ENCODE measurements at regions not wholly inside any gene's neighbourhood (a gene's known extent, or its start where the extent isn't known, plus 50 kb on each side); places are given as distances from the start of the nearest gene placed in this dataset.

- in situ Hi-C loops (cut with HindIII; ENCODE audit: low pct_unique_long_range_greater_than_20kb, low sequenced_read_pairs) = no loop called here
- no peak for DNase-seq (ENCODE audit: low read depth in 1 of 2, low spot score in 1 of 2)
- TF ChIP-seq JUND (IDR thresholded peaks at IDR 0.05; ENCODE audit: low read depth) = no peak
Observed at GRCh38 chr7:69012149-69012548, 586.1 kb upstream of the AUTS2 start.

GRCh38 chr7:69017208-69017607, 581.1 kb upstream of the AUTS2 start:
- no peak for DNase-seq (ENCODE audit: low read depth in 1 of 2, low spot score in 1 of 2)
- in situ Hi-C loops (cut with HindIII; ENCODE audit: low pct_unique_long_range_greater_than_20kb, low sequenced_read_pairs) = no loop called here
- TF ChIP-seq JUND (IDR thresholded peaks at IDR 0.05; ENCODE audit: low read depth) = no peak

GRCh38 chr7:69018200-69018599, 580.1 kb upstream of the AUTS2 start:
- DNase-seq (ENCODE audit: low read depth in 1 of 2, low spot score in 1 of 2) = peak in 1 of 2 experiments; percentile 42
- in situ Hi-C loops (cut with HindIII; ENCODE audit: low pct_unique_long_range_greater_than_20kb, low sequenced_read_pairs) = no loop called here
- no peak for TF ChIP-seq JUND (IDR thresholded peaks at IDR 0.05; ENCODE audit: low read depth)

- TF ChIP-seq JUND (IDR thresholded peaks at IDR 0.05; ENCODE audit: low read depth) = no peak
- in situ Hi-C loops (cut with HindIII; ENCODE audit: low pct_unique_long_range_greater_than_20kb, low sequenced_read_pairs) = no loop called here
- DNase-seq (ENCODE audit: low read depth in 1 of 2, low spot score in 1 of 2) = no peak
Observed at GRCh38 chr7:69019437-69019836, 578.8 kb upstream of the AUTS2 start.

GRCh38 chr7:69020536-69020935, 577.7 kb upstream of the AUTS2 start:
- DNase-seq (ENCODE audit: low read depth in 1 of 2, low spot score in 1 of 2) = no peak
- TF ChIP-seq JUND (IDR thresholded peaks at IDR 0.05; ENCODE audit: low read depth) = no peak
- in situ Hi-C loops (cut with HindIII; ENCODE audit: low pct_unique_long_range_greater_than_20kb, low sequenced_read_pairs) = no loop called here

- in situ Hi-C loops (cut with HindIII; ENCODE audit: low pct_unique_long_range_greater_than_20kb, low sequenced_read_pairs) = no loop called here
- no peak for DNase-seq (ENCODE audit: low read depth in 1 of 2, low spot score in 1 of 2)
- TF ChIP-seq JUND (IDR thresholded peaks at IDR 0.05; ENCODE audit: low read depth) = no peak
Observed at GRCh38 chr7:69025249-69025648, 573.0 kb upstream of the AUTS2 start.

- in situ Hi-C loops (cut with HindIII; ENCODE audit: low pct_unique_long_range_greater_than_20kb, low sequenced_read_pairs) = no loop called here
- TF ChIP-seq JUND (IDR thresholded peaks at IDR 0.05; ENCODE audit: low read depth) = no peak
- no peak for DNase-seq (ENCODE audit: low read depth in 1 of 2, low spot score in 1 of 2)
Observed at GRCh38 chr7:69032848-69033247, 565.4 kb upstream of the AUTS2 start.

GRCh38 chr7:69035826-69036225, 562.4 kb upstream of the AUTS2 start:
- DNase-seq (ENCODE audit: low read depth in 1 of 2, low spot score in 1 of 2) = no peak
- in situ Hi-C loops (cut with HindIII; ENCODE audit: low pct_unique_long_range_greater_than_20kb, low sequenced_read_pairs) = no loop called here
- TF ChIP-seq JUND (IDR thresholded peaks at IDR 0.05; ENCODE audit: low read depth) = no peak

- in situ Hi-C loops (cut with HindIII; ENCODE audit: low pct_unique_long_range_greater_than_20kb, low sequenced_read_pairs) = no loop called here
- TF ChIP-seq JUND (IDR thresholded peaks at IDR 0.05; ENCODE audit: low read depth) = no peak
- no peak for DNase-seq (ENCODE audit: low read depth in 1 of 2, low spot score in 1 of 2)
Observed at GRCh38 chr7:69036301-69036700, 562.0 kb upstream of the AUTS2 start.

GRCh38 chr7:69038915-69039314, 559.4 kb upstream of the AUTS2 start:
- TF ChIP-seq JUND (IDR thresholded peaks at IDR 0.05; ENCODE audit: low read depth) = no peak
- no peak for DNase-seq (ENCODE audit: low read depth in 1 of 2, low spot score in 1 of 2)
- in situ Hi-C loops (cut with HindIII; ENCODE audit: low pct_unique_long_range_greater_than_20kb, low sequenced_read_pairs) = no loop called here

- in situ Hi-C loops (cut with HindIII; ENCODE audit: low pct_unique_long_range_greater_than_20kb, low sequenced_read_pairs) = no loop called here
- no peak for DNase-seq (ENCODE audit: low read depth in 1 of 2, low spot score in 1 of 2)
- TF ChIP-seq JUND (IDR thresholded peaks at IDR 0.05; ENCODE audit: low read depth) = no peak
Observed at GRCh38 chr7:69042138-69042537, 556.1 kb upstream of the AUTS2 start.

- no peak for DNase-seq (ENCODE audit: low read depth in 1 of 2, low spot score in 1 of 2)
- in situ Hi-C loops (cut with HindIII; ENCODE audit: low pct_unique_long_range_greater_than_20kb, low sequenced_read_pairs) = no loop called here
- TF ChIP-seq JUND (IDR thresholded peaks at IDR 0.05; ENCODE audit: low read depth) = no peak
Observed at GRCh38 chr7:69047151-69047754, 551.0 kb upstream of the AUTS2 start.

GRCh38 chr7:69049326-69049725, 548.9 kb upstream of the AUTS2 start:
- no peak for TF ChIP-seq JUND (IDR thresholded peaks at IDR 0.05; ENCODE audit: low read depth)
- no peak for DNase-seq (ENCODE audit: low read depth in 1 of 2, low spot score in 1 of 2)
- in situ Hi-C loops (cut with HindIII; ENCODE audit: low pct_unique_long_range_greater_than_20kb, low sequenced_read_pairs) = no loop called here

- no peak for TF ChIP-seq JUND (IDR thresholded peaks at IDR 0.05; ENCODE audit: low read depth)
- in situ Hi-C loops (cut with HindIII; ENCODE audit: low pct_unique_long_range_greater_than_20kb, low sequenced_read_pairs) = no loop called here
- DNase-seq (ENCODE audit: low read depth in 1 of 2, low spot score in 1 of 2) = no peak
Observed at GRCh38 chr7:69052447-69052846, 545.8 kb upstream of the AUTS2 start.
